NCI-H2196 (cell line): ENCODE measurements at regions not wholly inside any gene's neighbourhood (a gene's known extent, or its start where the extent isn't known, plus 50 kb on each side); places are given as distances from the start of the nearest gene placed in this dataset.
A peak's percentile ranks its signal among the peaks of the same experiment; 100 is the strongest.

ENCODE experiments used
- DNase-seq: peaks from one replicate; lab custom pipeline; 2025; ENCODE audit not compliant: unreplicated experiment; lab: John Stamatoyannopoulos, UW

GRCh38 chr20:50338479-50339391, 148.1 kb downstream of the CEBPB start:
- no peak for DNase-seq

GRCh38 chr20:50339466-50339901, 148.9 kb downstream of the CEBPB start:
- DNase-seq = no peak

GRCh38 chr20:50340541-50340940, 149.9 kb downstream of the CEBPB start:
- no peak for DNase-seq

GRCh38 chr20:50341050-50341449, 150.4 kb downstream of the CEBPB start:
- no peak for DNase-seq

GRCh38 chr20:50341880-50342637, 151.4 kb downstream of the CEBPB start:
- DNase-seq = no peak

GRCh38 chr20:50342638-50343102, 152.0 kb downstream of the CEBPB start:
- DNase-seq = no peak

GRCh38 chr20:50343125-50343489, 152.5 kb downstream of the CEBPB start:
- DNase-seq = no peak

GRCh38 chr20:50343490-50344179, 153.0 kb downstream of the CEBPB start:
- DNase-seq = no peak

- DNase-seq = no peak
Measured at GRCh38 chr20:50344232-50345071, 153.8 kb downstream of the CEBPB start.

- DNase-seq = no peak
Measured at GRCh38 chr20:50345712-50346373, 155.2 kb downstream of the CEBPB start.

- DNase-seq = peak; percentile 75
Measured at GRCh38 chr20:50346374-50347283, 156.0 kb downstream of the CEBPB start.

GRCh38 chr20:50347284-50348063, 156.8 kb downstream of the CEBPB start:
- DNase-seq = no peak

- no peak for DNase-seq
Measured at GRCh38 chr20:50348096-50348495, 157.5 kb downstream of the CEBPB start.

- no peak for DNase-seq
Measured at GRCh38 chr20:50350510-50351249, 159.5 kb upstream of the PTPN1 start.

- DNase-seq = no peak
Measured at GRCh38 chr20:50351541-50351940, 158.6 kb upstream of the PTPN1 start.

GRCh38 chr20:50353289-50353961, 156.8 kb upstream of the PTPN1 start:
- DNase-seq = no peak
